Fibroblast of gingiva (primary cell): ENCODE measurements at regions not wholly inside any gene's neighbourhood (a gene's known extent, or its start where the extent isn't known, plus 50 kb on each side); places are given as distances from the start of the nearest gene placed in this dataset.

Experiments
- DNase-seq: peaks from one replicate; pipeline ENCODE4 v3.0.0-alpha.2; 2011; ENCODE audit warnings: low read depth

GRCh38 chr4:35695421-35695820 lies 548.9 kb downstream of the ARAP2 start:
- no peak for DNase-seq

- no peak for DNase-seq
These were observed 547.0 kb downstream of the ARAP2 start for GRCh38 chr4:35697210-35697736.

- DNase-seq, result no peak
These were observed 543.7 kb downstream of the ARAP2 start for GRCh38 chr4:35700663-35701062.

- no peak for DNase-seq
These were observed 535.2 kb downstream of the ARAP2 start for GRCh38 chr4:35709080-35709479.

GRCh38 chr4:35710343-35710742 lies 534.0 kb downstream of the ARAP2 start:
- DNase-seq, result no peak

- DNase-seq, result no peak
These were observed 533.2 kb downstream of the ARAP2 start for GRCh38 chr4:35711127-35711526.

GRCh38 chr4:35723973-35724372 lies 520.3 kb downstream of the ARAP2 start:
- DNase-seq, result no peak

GRCh38 chr4:35725131-35725530 lies 519.2 kb downstream of the ARAP2 start:
- no peak for DNase-seq

GRCh38 chr4:35730414-35730813 lies 513.9 kb downstream of the ARAP2 start:
- DNase-seq, result no peak

GRCh38 chr4:35734381-35735098 lies 509.8 kb downstream of the ARAP2 start:
- no peak for DNase-seq

- DNase-seq, result no peak
These were observed 505.0 kb downstream of the ARAP2 start for GRCh38 chr4:35739308-35739707.

- DNase-seq, result no peak
These were observed 490.3 kb downstream of the ARAP2 start for GRCh38 chr4:35754047-35754446.

GRCh38 chr4:35757836-35758235 lies 486.5 kb downstream of the ARAP2 start:
- no peak for DNase-seq

GRCh38 chr4:35760807-35761206 lies 483.5 kb downstream of the ARAP2 start:
- DNase-seq, result no peak

- DNase-seq, result no peak
These were observed 472.7 kb downstream of the ARAP2 start for GRCh38 chr4:35771571-35771970.

GRCh38 chr4:35772291-35772690 lies 472.0 kb downstream of the ARAP2 start:
- DNase-seq, result no peak

- DNase-seq, result no peak
These were observed 454.3 kb downstream of the ARAP2 start for GRCh38 chr4:35789899-35790574.

GRCh38 chr4:35793045-35793722 lies 451.1 kb downstream of the ARAP2 start:
- DNase-seq, result no peak

- DNase-seq, result no peak
These were observed 450.5 kb downstream of the ARAP2 start for GRCh38 chr4:35793766-35794165.

- DNase-seq, result no peak
These were observed 443.6 kb downstream of the ARAP2 start for GRCh38 chr4:35800669-35801068.

- DNase-seq, result no peak
These were observed 441.7 kb downstream of the ARAP2 start for GRCh38 chr4:35802644-35803043.

- no peak for DNase-seq
These were observed 425.8 kb downstream of the ARAP2 start for GRCh38 chr4:35818520-35818919.

GRCh38 chr4:35820003-35820402 lies 424.3 kb downstream of the ARAP2 start:
- no peak for DNase-seq
